Activated T-helper 2 cell treated with anti-CD3 and anti-CD28 coated beads, Interferon-gamma antibody, Interleukin-2, Interleukin-4, amounts not matched to agents 10 μg/mL and 5 μg/mL and 100 μg/mL, durations not matched to agents 14 hours and 24 hours and 36 hours (primary cell): ENCODE measurements at regions not wholly inside any gene's neighbourhood (a gene's known extent, or its start where the extent isn't known, plus 50 kb on each side); places are given as distances from the start of the nearest gene placed in this dataset.

Experiments used
- DNase-seq: peaks from one replicate; pipeline ENCODE4 v3.0.0; 2021; ENCODE audit warnings: low spot score
- H3K27ac Mint-ChIP-seq: one replicate; pipeline ENCODE4 v1.8.0; 2021; ENCODE audit warnings: mixed read lengths
- H3K27me3 Mint-ChIP-seq: one replicate; pipeline ENCODE4 v1.8.0; 2021; ENCODE audit warnings: low read depth, mixed read lengths
- H3K36me3 Mint-ChIP-seq: one replicate; pipeline ENCODE4 v1.8.0; 2021; ENCODE audit warnings: low read depth, mixed read lengths
- H3K4me1 Mint-ChIP-seq: one replicate; pipeline ENCODE4 v1.8.0; 2021; ENCODE audit warnings: low read depth, mixed read lengths
- H3K4me3 Mint-ChIP-seq: one replicate; pipeline ENCODE4 v1.8.0; 2021; ENCODE audit warnings: low read depth, mild to moderate bottlenecking, moderate library complexity, mixed read lengths
- H3K9me3 Mint-ChIP-seq: one replicate; pipeline ENCODE4 v1.8.0; 2021; ENCODE audit warnings: mixed read lengths
- intact Hi-C: fragments of 100-400 bp; cut with micrococcal nuclease; formaldehyde crosslinking; loops from one replicate; pipeline ENCODE4 v1.15.1; 2023

- DNase-seq = no peak
- no peak overlapping the region for H3K4me3 Mint-ChIP-seq
- intact Hi-C loops = no loop called here
- H3K4me1 Mint-ChIP-seq = no peaks in the 10 kb centered on the region
- H3K9me3 Mint-ChIP-seq = peaks cover 46% of the 10 kb centered on the region
- no peaks in the 10 kb centered on the region for H3K27me3 Mint-ChIP-seq
- no peaks in the 10 kb centered on the region for H3K36me3 Mint-ChIP-seq
- no peak overlapping the region for H3K27ac Mint-ChIP-seq
These were observed 347.7 kb upstream of the CDH8 start for GRCh38 chr16:62383941-62384340.

- Mint-ChIP-seq H3K4me1 (no peaks in the 10 kb centered on the region), H3K9me3 (peaks cover 54% of the 10 kb centered on the region), H3K27ac (no peak overlapping the region), H3K36me3 (no peaks in the 10 kb centered on the region), H3K4me3 (no peak overlapping the region), H3K27me3 (no peaks in the 10 kb centered on the region)
- no peak for DNase-seq
- intact Hi-C loops = no loop called here
These were observed 334.2 kb upstream of the CDH8 start for GRCh38 chr16:62370445-62370844.

GRCh38 chr16:62363501-62363900, 327.3 kb upstream of the CDH8 start:
- peaks cover 55% of the 10 kb centered on the region for H3K9me3 Mint-ChIP-seq
- no peaks in the 10 kb centered on the region for H3K36me3 Mint-ChIP-seq
- no peaks in the 10 kb centered on the region for H3K27me3 Mint-ChIP-seq
- no peak overlapping the region for H3K4me3 Mint-ChIP-seq
- DNase-seq = no peak
- H3K4me1 Mint-ChIP-seq = no peaks in the 10 kb centered on the region
- intact Hi-C loops = no loop called here
- H3K27ac Mint-ChIP-seq = no peak overlapping the region

- Mint-ChIP-seq H3K27ac (no peak overlapping the region), H3K9me3 (peaks cover 42% of the 10 kb centered on the region), H3K4me1 (no peaks in the 10 kb centered on the region), H3K27me3 (no peaks in the 10 kb centered on the region), H3K4me3 (no peak overlapping the region), H3K36me3 (no peaks in the 10 kb centered on the region)
- intact Hi-C loops = no loop called here
- DNase-seq = no peak
These were observed 317.1 kb upstream of the CDH8 start for GRCh38 chr16:62353355-62353754.

- no peak overlapping the region for H3K27ac Mint-ChIP-seq
- H3K9me3 Mint-ChIP-seq = peaks cover 31% of the 10 kb centered on the region
- intact Hi-C loops = no loop called here
These were observed 306.0 kb upstream of the CDH8 start for GRCh38 chr16:62342216-62342615.

GRCh38 chr16:62335356-62335755, 299.1 kb upstream of the CDH8 start:
- no peak overlapping the region for H3K4me3 Mint-ChIP-seq
- intact Hi-C loops = no loop called here
- no peak for DNase-seq

More at GRCh38 chr16:62342216-62342615, 306.0 kb upstream of the CDH8 start:
- H3K27me3 Mint-ChIP-seq = no peaks in the 10 kb centered on the region
- DNase-seq = no peak
- H3K4me3 Mint-ChIP-seq = no peak overlapping the region
- H3K4me1 Mint-ChIP-seq = no peaks in the 10 kb centered on the region
- no peaks in the 10 kb centered on the region for H3K36me3 Mint-ChIP-seq

GRCh38 chr16:62321606-62322005, 285.4 kb upstream of the CDH8 start:
- H3K9me3 Mint-ChIP-seq = peaks cover 42% of the 10 kb centered on the region
- no peak overlapping the region for H3K4me3 Mint-ChIP-seq
- no peaks in the 10 kb centered on the region for H3K4me1 Mint-ChIP-seq
- no peak overlapping the region for H3K27ac Mint-ChIP-seq
- intact Hi-C loops = no loop called here
- H3K36me3 Mint-ChIP-seq = no peaks in the 10 kb centered on the region
- H3K27me3 Mint-ChIP-seq = no peaks in the 10 kb centered on the region
- DNase-seq = no peak

More at GRCh38 chr16:62335356-62335755, 299.1 kb upstream of the CDH8 start:
- H3K9me3 Mint-ChIP-seq = peaks cover 24% of the 10 kb centered on the region
- no peaks in the 10 kb centered on the region for H3K36me3 Mint-ChIP-seq
- no peaks in the 10 kb centered on the region for H3K27me3 Mint-ChIP-seq
- H3K27ac Mint-ChIP-seq = no peak overlapping the region
- no peaks in the 10 kb centered on the region for H3K4me1 Mint-ChIP-seq

- intact Hi-C loops = no loop called here
- H3K9me3 Mint-ChIP-seq = peaks cover 67% of the 10 kb centered on the region
- H3K27me3 Mint-ChIP-seq = no peaks in the 10 kb centered on the region
- H3K36me3 Mint-ChIP-seq = no peaks in the 10 kb centered on the region
- H3K4me1 Mint-ChIP-seq = no peaks in the 10 kb centered on the region
- H3K4me3 Mint-ChIP-seq = no peak overlapping the region
- H3K27ac Mint-ChIP-seq = no peak overlapping the region
- no peak for DNase-seq
These were observed 262.4 kb upstream of the CDH8 start for GRCh38 chr16:62298600-62298999.

DNA sequence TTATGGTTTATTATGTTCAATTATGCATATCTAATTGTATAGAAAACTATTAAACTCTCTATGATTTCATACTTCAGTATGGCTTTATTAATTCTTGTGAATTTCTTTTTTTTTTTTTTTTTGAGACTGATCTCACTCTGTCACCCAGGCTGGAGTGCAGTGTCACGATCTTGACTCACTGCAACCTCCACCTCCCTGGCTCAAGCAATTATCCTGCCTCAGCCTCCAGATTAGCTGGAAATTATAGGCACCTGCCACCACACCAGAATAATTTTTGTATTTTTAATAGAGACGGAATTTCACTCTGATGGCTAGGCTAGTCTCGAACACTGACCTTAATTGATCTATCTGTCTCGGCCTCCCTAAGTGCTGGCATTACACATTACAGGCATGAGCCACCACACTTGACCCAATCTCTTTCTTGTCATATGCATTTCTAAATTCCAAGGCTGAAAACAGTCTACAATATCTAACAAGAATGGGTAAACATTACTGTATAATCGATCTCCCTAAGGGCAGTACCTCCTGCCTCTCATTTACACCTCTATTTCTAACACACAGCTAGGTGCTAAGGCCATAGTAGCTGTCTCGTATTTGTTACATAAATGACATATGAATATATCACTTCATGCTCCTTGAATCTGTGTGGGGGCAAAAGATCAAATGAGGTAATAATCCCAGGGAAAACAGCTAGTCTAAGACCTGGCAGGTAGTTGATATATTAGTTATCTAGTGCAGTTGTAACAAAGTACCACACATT, 258.2 kb upstream of the CDH8 start:
- no peak overlapping the region for H3K4me3 Mint-ChIP-seq
- H3K27ac Mint-ChIP-seq = no peak overlapping the region
- no peak for DNase-seq
- peaks cover 63% of the 10 kb centered on the region for H3K9me3 Mint-ChIP-seq
- no peaks in the 10 kb centered on the region for H3K4me1 Mint-ChIP-seq
- H3K36me3 Mint-ChIP-seq = no peaks in the 10 kb centered on the region
- intact Hi-C loops = no loop called here
- no peaks in the 10 kb centered on the region for H3K27me3 Mint-ChIP-seq

- DNase-seq = no peak
- Mint-ChIP-seq H3K27ac (no peak overlapping the region), H3K27me3 (no peaks in the 10 kb centered on the region), H3K4me3 (no peak overlapping the region), H3K9me3 (peaks cover 49% of the 10 kb centered on the region), H3K36me3 (no peaks in the 10 kb centered on the region), H3K4me1 (no peaks in the 10 kb centered on the region)
- intact Hi-C loops = no loop called here
These were observed 252.9 kb upstream of the CDH8 start for GRCh38 chr16:62288990-62289629.

- Mint-ChIP-seq H3K27ac (no peak overlapping the region), H3K4me1 (no peaks in the 10 kb centered on the region), H3K9me3 (peaks cover 36% of the 10 kb centered on the region), H3K36me3 (no peaks in the 10 kb centered on the region), H3K4me3 (no peak overlapping the region), H3K27me3 (no peaks in the 10 kb centered on the region)
- no peak for DNase-seq
- intact Hi-C loops = no loop called here
These were observed 244.3 kb upstream of the CDH8 start for GRCh38 chr16:62280506-62280905.

- intact Hi-C loops = no loop called here
- H3K4me1 Mint-ChIP-seq = no peaks in the 10 kb centered on the region
- no peak for DNase-seq
- H3K4me3 Mint-ChIP-seq = no peak overlapping the region
- peaks cover 58% of the 10 kb centered on the region for H3K9me3 Mint-ChIP-seq
- no peak overlapping the region for H3K27ac Mint-ChIP-seq
- H3K27me3 Mint-ChIP-seq = no peaks in the 10 kb centered on the region
- no peaks in the 10 kb centered on the region for H3K36me3 Mint-ChIP-seq
These were observed 241.7 kb upstream of the CDH8 start for GRCh38 chr16:62277942-62278341.

DNA sequence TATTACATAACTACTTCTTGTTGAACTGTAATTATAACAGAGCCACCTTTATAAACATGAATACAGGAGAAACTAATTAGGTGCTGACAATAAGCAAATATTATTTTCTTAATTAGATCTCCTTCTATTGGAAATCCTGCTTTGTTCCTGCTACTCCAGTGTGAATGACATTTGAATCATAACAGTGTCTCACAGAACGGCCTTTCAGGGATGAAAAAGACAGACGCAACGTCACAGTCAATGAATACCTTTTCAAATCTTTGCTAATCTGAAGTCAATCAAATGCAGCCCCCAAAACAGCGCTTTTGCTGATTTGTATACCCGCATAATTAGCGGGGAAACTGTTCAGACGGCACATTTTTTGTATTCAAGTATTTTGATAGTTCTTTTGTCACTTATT, 240.4 kb upstream of the CDH8 start:
- H3K4me3 Mint-ChIP-seq = no peak overlapping the region
- no peak overlapping the region for H3K27ac Mint-ChIP-seq
- no peaks in the 10 kb centered on the region for H3K36me3 Mint-ChIP-seq
- peaks cover 62% of the 10 kb centered on the region for H3K9me3 Mint-ChIP-seq
- no peak for DNase-seq
- intact Hi-C loops = no loop called here
- H3K4me1 Mint-ChIP-seq = no peaks in the 10 kb centered on the region
- H3K27me3 Mint-ChIP-seq = no peaks in the 10 kb centered on the region
